GM19351 (cell line): ENCODE measurements at regions not wholly inside any gene's neighbourhood (a gene's known extent, or its start where the extent isn't known, plus 50 kb on each side); places are given as distances from the start of the nearest gene placed in this dataset.
A peak's percentile ranks its signal among the peaks of the same experiment; 100 is the strongest.
"Not testable (repeated sequence)": the region's sequence is repeated elsewhere in the genome, so short reads cannot be mapped to it uniquely, and the experiment has no call there.

Source experiments
- ATAC-seq: cut with Tn5 transposase; IDR thresholded peaks from one replicate; pipeline ENCODE4 v1.9.1; 2021; ENCODE audit warnings: mild to moderate bottlenecking, moderate library complexity; ENCODE audit not compliant: unreplicated experiment

GRCh38 chr18:30713299-30713698 lies 329.2 kb downstream of the DSC3 start:
- no peak for ATAC-seq

- ATAC-seq = peak; percentile 80
Measured at GRCh38 chr18:30712383-30712782, 330.2 kb downstream of the DSC3 start.

- ATAC-seq = no peak
Measured at GRCh38 chr18:30709595-30709994, 332.9 kb downstream of the DSC3 start.

GRCh38 chr18:30705943-30706342 lies 336.6 kb downstream of the DSC3 start:
- ATAC-seq = no peak

GRCh38 chr18:30698571-30698970 lies 344.0 kb downstream of the DSC3 start:
- ATAC-seq = no peak

- ATAC-seq = no peak
Measured at GRCh38 chr18:30696201-30696600, 346.3 kb downstream of the DSC3 start.

GRCh38 chr18:30694773-30695172 lies 347.8 kb downstream of the DSC3 start:
- ATAC-seq = no peak

GRCh38 chr18:30689216-30689615 lies 353.3 kb downstream of the DSC3 start:
- ATAC-seq = no peak

- ATAC-seq = no peak
Measured at GRCh38 chr18:30687501-30687900, 355.0 kb downstream of the DSC3 start.

- ATAC-seq = no peak
Measured at GRCh38 chr18:30684825-30685481, 357.6 kb downstream of the DSC3 start.

- no peak for ATAC-seq
Measured at GRCh38 chr18:30683836-30684235, 358.7 kb downstream of the DSC3 start.

GRCh38 chr18:30682672-30683071 lies 359.9 kb downstream of the DSC3 start:
- ATAC-seq = no peak

GRCh38 chr18:30679285-30679930 lies 363.1 kb downstream of the DSC3 start:
- ATAC-seq = no peak

- not testable (repeated sequence) for ATAC-seq
Measured at GRCh38 chr18:30677813-30678212, 364.7 kb downstream of the DSC3 start.

GRCh38 chr18:30676053-30676480 lies 366.5 kb downstream of the DSC3 start:
- no peak for ATAC-seq

GRCh38 chr18:30675493-30675892 lies 367.0 kb downstream of the DSC3 start:
- ATAC-seq = no peak

- no peak for ATAC-seq
Measured at GRCh38 chr18:30675072-30675471, 367.5 kb downstream of the DSC3 start.

GRCh38 chr18:30674596-30674995 lies 367.9 kb downstream of the DSC3 start:
- ATAC-seq = no peak

- not testable (repeated sequence) for ATAC-seq
Measured at GRCh38 chr18:30672439-30672838, 370.1 kb downstream of the DSC3 start.

GRCh38 chr18:30658306-30658705 lies 384.2 kb downstream of the DSC3 start:
- ATAC-seq = no peak

GRCh38 chr18:30652387-30652786 lies 390.2 kb downstream of the DSC3 start:
- ATAC-seq = no peak

GRCh38 chr18:30650499-30650898 lies 392.0 kb downstream of the DSC3 start:
- ATAC-seq = no peak

GRCh38 chr18:30644158-30644557 lies 398.4 kb downstream of the DSC3 start:
- no peak for ATAC-seq
